GM19193 (cell line): ENCODE measurements at regions not wholly inside any gene's neighbourhood (a gene's known extent, or its start where the extent isn't known, plus 50 kb on each side); places are given as distances from the start of the nearest gene placed in this dataset.

ENCODE experiments used
- POLR2A ChIP-seq: IDR thresholded peaks from 4 replicates; pipeline ENCODE4 v1.6.1; 2011; ENCODE audit not compliant: insufficient read depth, insufficient read length; ENCODE audit errors: extremely low read depth

GRCh38 chr10:21002091-21002878 is 105.2 kb upstream of the NEBL start:
- no peak for TF ChIP-seq POLR2A

- TF ChIP-seq POLR2A: no peak
Observed at GRCh38 chr10:20999699-21000098, 102.6 kb upstream of the NEBL start.

GRCh38 chr10:20998036-20998435 is 100.9 kb upstream of the NEBL start:
- TF ChIP-seq POLR2A: no peak

GRCh38 chr10:20995123-20995987 is 98.2 kb upstream of the NEBL start:
- TF ChIP-seq POLR2A: no peak

GRCh38 chr10:20993830-20994527 is 96.9 kb upstream of the NEBL start:
- TF ChIP-seq POLR2A: no peak

- TF ChIP-seq POLR2A: no peak
Observed at GRCh38 chr10:20993389-20993788, 96.3 kb upstream of the NEBL start.

- no peak for TF ChIP-seq POLR2A
Observed at GRCh38 chr10:20991526-20991925, 94.4 kb upstream of the NEBL start.

- TF ChIP-seq POLR2A: no peak
Observed at GRCh38 chr10:20990604-20991003, 93.5 kb upstream of the NEBL start.

GRCh38 chr10:20988357-20988983 is 91.4 kb upstream of the NEBL start:
- no peak for TF ChIP-seq POLR2A

GRCh38 chr10:20986049-20986448 is 88.9 kb upstream of the NEBL start:
- TF ChIP-seq POLR2A: no peak

- TF ChIP-seq POLR2A: no peak
Observed at GRCh38 chr10:20984662-20985061, 87.6 kb upstream of the NEBL start.

- TF ChIP-seq POLR2A: no peak
Observed at GRCh38 chr10:20981419-20981953, 84.4 kb upstream of the NEBL start.

GRCh38 chr10:20978617-20979016 is 81.5 kb upstream of the NEBL start:
- no peak for TF ChIP-seq POLR2A

GRCh38 chr10:20977300-20977699 is 80.2 kb upstream of the NEBL start:
- TF ChIP-seq POLR2A: no peak
